AG04449 (cell line): ENCODE measurements at regions not wholly inside any gene's neighbourhood (a gene's known extent, or its start where the extent isn't known, plus 50 kb on each side); places are given as distances from the start of the nearest gene placed in this dataset.

Experiments used
- CTCF ChIA-PET: fragments of 350-600 bp; formaldehyde crosslinking; extraction: SDS; loops from one replicate; lab custom pipeline; 2021; ENCODE audit warnings: antibody characterized with exemption; lab: Yijun Ruan, JAX
- POLR2A ChIA-PET: fragments of 400-600, 350-600 bp; formaldehyde crosslinking; extraction: SDS; loops from one replicate; lab custom pipeline; 2020; ENCODE audit warnings: antibody characterized with exemption, inconsistent platforms; lab: Yijun Ruan, JAX
- DNase-seq: peaks from one replicate; pipeline ENCODE4 v3.0.0-alpha.2; 2010; ENCODE audit warnings: low read depth, low spot score
- H3K4me3 ChIP-seq: 2 replicates; pipeline ENCODE4 v1.5.1; 2011; ENCODE audit warnings: low read depth, mild to moderate bottlenecking, control low read depth, low read length
- TF ChIP-seq, protein P1 (sequence below): IDR thresholded peaks from one replicate; pipeline ENCODE4 v1.5.1; 2011; ENCODE audit warnings: mild to moderate bottlenecking, moderate library complexity, low read length, control low read depth, inconsistent platforms; ENCODE audit not compliant: insufficient read depth; ENCODE audit errors: missing control alignments

GRCh38 chr12:75764091-75764841 lies 252.9 kb upstream of the KRR1 start:
- POLR2A ChIA-PET, result no interaction called here
- no peak for DNase-seq
- CTCF ChIA-PET, result no interaction called here
- TF ChIP-seq, protein P1, sequence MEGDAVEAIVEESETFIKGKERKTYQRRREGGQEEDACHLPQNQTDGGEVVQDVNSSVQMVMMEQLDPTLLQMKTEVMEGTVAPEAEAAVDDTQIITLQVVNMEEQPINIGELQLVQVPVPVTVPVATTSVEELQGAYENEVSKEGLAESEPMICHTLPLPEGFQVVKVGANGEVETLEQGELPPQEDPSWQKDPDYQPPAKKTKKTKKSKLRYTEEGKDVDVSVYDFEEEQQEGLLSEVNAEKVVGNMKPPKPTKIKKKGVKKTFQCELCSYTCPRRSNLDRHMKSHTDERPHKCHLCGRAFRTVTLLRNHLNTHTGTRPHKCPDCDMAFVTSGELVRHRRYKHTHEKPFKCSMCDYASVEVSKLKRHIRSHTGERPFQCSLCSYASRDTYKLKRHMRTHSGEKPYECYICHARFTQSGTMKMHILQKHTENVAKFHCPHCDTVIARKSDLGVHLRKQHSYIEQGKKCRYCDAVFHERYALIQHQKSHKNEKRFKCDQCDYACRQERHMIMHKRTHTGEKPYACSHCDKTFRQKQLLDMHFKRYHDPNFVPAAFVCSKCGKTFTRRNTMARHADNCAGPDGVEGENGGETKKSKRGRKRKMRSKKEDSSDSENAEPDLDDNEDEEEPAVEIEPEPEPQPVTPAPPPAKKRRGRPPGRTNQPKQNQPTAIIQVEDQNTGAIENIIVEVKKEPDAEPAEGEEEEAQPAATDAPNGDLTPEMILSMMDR, result no peak
- no peak overlapping the region for H3K4me3 ChIP-seq

DNA sequence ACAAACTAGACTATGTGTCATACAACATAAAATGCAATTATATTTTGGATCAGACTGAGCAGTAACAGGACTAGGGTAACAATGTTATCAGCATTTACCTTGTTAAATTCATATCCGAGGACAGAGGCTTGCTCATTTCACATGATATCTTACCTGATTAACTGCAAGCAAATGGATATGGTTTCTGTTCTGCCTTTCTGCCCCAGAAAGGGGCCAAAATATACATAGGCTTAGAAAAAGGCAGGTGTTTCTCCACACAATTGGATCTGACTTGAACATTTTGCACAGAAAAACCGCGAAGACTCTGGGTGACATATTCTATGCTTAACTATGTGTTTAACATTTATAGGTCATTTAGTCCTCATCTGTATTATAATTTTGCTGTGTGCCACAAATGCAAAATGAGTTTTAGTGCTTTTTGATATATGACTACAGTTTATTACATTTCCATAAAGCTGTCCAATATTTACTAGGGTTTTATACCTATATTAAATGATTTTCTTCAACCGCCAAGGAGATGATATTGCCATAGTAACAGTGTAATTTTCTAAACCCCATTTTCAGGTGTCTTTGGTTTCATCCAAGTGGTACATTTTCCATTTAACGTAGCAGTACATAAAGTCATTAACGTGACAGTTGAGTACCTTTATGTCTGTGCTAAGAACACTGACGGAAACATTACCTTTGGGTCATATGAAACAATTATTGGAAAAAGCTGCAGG lies 249.3 kb upstream of the KRR1 start:
- no peak for DNase-seq
- no peak overlapping the region for H3K4me3 ChIP-seq
- ChIA-PET CTCF (interaction anchor here (0.8 to 1.4 kb wide), 3 partner anchors 56 to 323 kb away, joined by 3 to 4 read pairs (median 3); partner anchors contain the start of gene NAP1L1), POLR2A (interaction anchor here (1.4 kb wide), 1 partner anchor 270 kb away, joined by 13 read pairs; the partner anchor contains the start of gene PHLDA1)
- TF ChIP-seq, protein P1, result no peak

GRCh38 chr12:75759842-75760572 lies 248.6 kb upstream of the KRR1 start:
- H3K4me3 ChIP-seq, result no peak overlapping the region
- ChIA-PET POLR2A (interaction anchor here (0.8 to 1.4 kb wide), 2 partner anchors 271 to 273 kb away, joined by 3 to 13 read pairs; partner anchors contain the start of gene PHLDA1), CTCF (interaction anchor here (0.8 to 1.7 kb wide), 5 partner anchors 57 to 324 kb away, joined by 3 to 4 read pairs (median 3); partner anchors contain the start of gene NAP1L1)
- DNase-seq, result peak; percentile 51
- TF ChIP-seq, protein P1, result no peak

- DNase-seq, result no peak
- ChIA-PET POLR2A (interaction anchor here (1.4 kb wide), 1 partner anchor 272 kb away, joined by 13 read pairs; the partner anchor contains the start of gene PHLDA1), CTCF (interaction anchor here (1.4 to 1.7 kb wide), 3 partner anchors 57 to 232 kb away, joined by 3 to 4 read pairs (median 3); no protein-coding TSS in a partner anchor)
- TF ChIP-seq, protein P1, result no peak
- no peak overlapping the region for H3K4me3 ChIP-seq
Observed at GRCh38 chr12:75759196-75759595, 247.8 kb upstream of the KRR1 start.

DNA sequence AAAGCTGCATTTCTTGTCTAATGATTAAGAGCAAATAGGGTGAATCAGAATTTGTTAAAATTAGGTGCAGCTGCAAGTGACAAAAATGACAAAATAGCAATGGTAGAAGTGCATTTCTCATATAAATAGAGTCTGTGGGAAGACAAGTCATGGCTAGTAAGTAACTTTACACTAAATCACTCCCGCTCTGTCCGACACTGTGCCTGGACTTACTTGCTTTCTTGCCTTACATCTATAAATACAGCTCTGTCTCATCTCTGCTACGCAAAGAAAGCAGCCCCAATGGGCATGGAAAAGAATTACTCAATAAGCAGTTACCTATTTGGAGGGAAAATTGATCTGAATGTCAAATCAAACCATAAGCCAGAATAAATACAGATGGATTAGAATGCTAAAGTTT lies 245.4 kb upstream of the KRR1 start:
- POLR2A ChIA-PET, result no interaction called here
- no peak overlapping the region for H3K4me3 ChIP-seq
- CTCF ChIA-PET, result no interaction called here
- TF ChIP-seq, protein P1, result no peak
- DNase-seq, result no peak
